GM13977 (cell line): ENCODE measurements at regions not wholly inside any gene's neighbourhood (a gene's known extent, or its start where the extent isn't known, plus 50 kb on each side); places are given as distances from the start of the nearest gene placed in this dataset.

Experiments
- DNase-seq: peaks from one replicate; pipeline ENCODE4 v3.0.0; 2012; ENCODE audit warnings: low spot score
- CTCF ChIP-seq: IDR thresholded peaks from 2 replicates; pipeline ENCODE4 v1.5.1; 2012; ENCODE audit warnings: mild to moderate bottlenecking, control low read depth; ENCODE audit not compliant: insufficient read depth; ENCODE audit errors: extremely low read depth, missing control alignments
- in situ Hi-C: fragments of 300-500 bp; cut with MboI; formaldehyde crosslinking; loops from one replicate; pipeline ENCODE4 v1.12.0; 2022; ENCODE audit warnings: low sequenced_read_pairs, low pct_unique_long_range_greater_than_20kb, mixed read lengths, inconsistent platforms; ENCODE audit not compliant: unreplicated experiment

GRCh38 chr5:57626703-57627102 lies 144.1 kb upstream of the ACTBL2 start:
- no peak for DNase-seq
- no peak for TF ChIP-seq CTCF
- in situ Hi-C loops = no loop called here

GRCh38 chr5:57621624-57622023 lies 139.0 kb upstream of the ACTBL2 start:
- in situ Hi-C loops = no loop called here
- no peak for DNase-seq
- no peak for TF ChIP-seq CTCF

GRCh38 chr5:57618767-57619381 lies 136.3 kb upstream of the ACTBL2 start:
- in situ Hi-C loops = no loop called here
- no peak for TF ChIP-seq CTCF
- DNase-seq = no peak

- no peak for TF ChIP-seq CTCF
- DNase-seq = no peak
- in situ Hi-C loops = no loop called here
Observed at GRCh38 chr5:57613741-57614140, 131.1 kb upstream of the ACTBL2 start.

GRCh38 chr5:57611177-57611576 lies 128.6 kb upstream of the ACTBL2 start:
- no peak for TF ChIP-seq CTCF
- DNase-seq = no peak

GRCh38 chr5:57608542-57608941 lies 125.9 kb upstream of the ACTBL2 start:
- in situ Hi-C loops = no loop called here
- TF ChIP-seq CTCF = no peak
- DNase-seq = no peak

More at GRCh38 chr5:57611177-57611576, 128.6 kb upstream of the ACTBL2 start:
- in situ Hi-C loops = no loop called here
